Esophagus muscularis mucosa (tissue), 3 donors: ENCODE measurements at regions not wholly inside any gene's neighbourhood (a gene's known extent, or its start where the extent isn't known, plus 50 kb on each side); places are given as distances from the start of the nearest gene placed in this dataset.

Experiments used
- POLR2A ChIP-seq: fragments of 450-650 bp; IDR thresholded peaks from one replicate; pipeline ENCODE4 v1.6.1; 2017; ENCODE audit warnings: antibody characterized with exemption, moderate library complexity, mild to moderate bottlenecking, low read depth
- POLR2AphosphoS5 ChIP-seq, 2 donors: sonication (generic); formaldehyde crosslinking; IDR thresholded peaks; one replicate each; pipeline ENCODE4 v1.6.1; 2017; ENCODE audit warnings: antibody characterized with exemption in 2 of 2
- TF ChIP-seq, protein P1 (sequence below), 3 experiments: fragments of 200-600 bp in 2 of 3; fragments of 450-650 bp in 1 of 3; sonication (generic) in 2 of 3; IDR thresholded peaks; one replicate each; pipeline ENCODE4 v1.5.1; 2017 to 2019; ENCODE audit warnings: antibody characterized with exemption in 3 of 3, mild to moderate bottlenecking in 2 of 3, moderate library complexity in 1 of 3

DNA sequence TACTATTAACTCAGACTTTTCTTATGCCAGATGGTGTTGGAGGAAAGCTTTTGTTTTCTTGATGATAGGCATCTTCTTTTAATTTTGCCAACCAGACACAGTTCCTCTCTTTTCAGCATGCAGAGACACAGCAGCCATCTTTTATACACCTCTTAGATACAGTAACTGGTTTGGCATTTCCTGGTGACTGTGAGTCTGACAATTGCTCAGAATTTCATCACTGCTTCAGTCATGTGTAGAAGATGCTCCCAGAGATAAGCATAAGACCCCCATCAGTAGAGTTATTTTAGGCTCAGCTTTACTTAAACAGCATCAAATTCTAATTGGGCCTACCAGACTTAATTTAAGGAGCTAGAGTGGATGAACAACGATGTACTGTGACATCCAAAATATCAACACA lies 779.0 kb downstream of the SQOR start:
- TF ChIP-seq, protein P1, sequence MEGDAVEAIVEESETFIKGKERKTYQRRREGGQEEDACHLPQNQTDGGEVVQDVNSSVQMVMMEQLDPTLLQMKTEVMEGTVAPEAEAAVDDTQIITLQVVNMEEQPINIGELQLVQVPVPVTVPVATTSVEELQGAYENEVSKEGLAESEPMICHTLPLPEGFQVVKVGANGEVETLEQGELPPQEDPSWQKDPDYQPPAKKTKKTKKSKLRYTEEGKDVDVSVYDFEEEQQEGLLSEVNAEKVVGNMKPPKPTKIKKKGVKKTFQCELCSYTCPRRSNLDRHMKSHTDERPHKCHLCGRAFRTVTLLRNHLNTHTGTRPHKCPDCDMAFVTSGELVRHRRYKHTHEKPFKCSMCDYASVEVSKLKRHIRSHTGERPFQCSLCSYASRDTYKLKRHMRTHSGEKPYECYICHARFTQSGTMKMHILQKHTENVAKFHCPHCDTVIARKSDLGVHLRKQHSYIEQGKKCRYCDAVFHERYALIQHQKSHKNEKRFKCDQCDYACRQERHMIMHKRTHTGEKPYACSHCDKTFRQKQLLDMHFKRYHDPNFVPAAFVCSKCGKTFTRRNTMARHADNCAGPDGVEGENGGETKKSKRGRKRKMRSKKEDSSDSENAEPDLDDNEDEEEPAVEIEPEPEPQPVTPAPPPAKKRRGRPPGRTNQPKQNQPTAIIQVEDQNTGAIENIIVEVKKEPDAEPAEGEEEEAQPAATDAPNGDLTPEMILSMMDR (IDR thresholded peaks at IDR 0.05), result no peak
- TF ChIP-seq POLR2AphosphoS5 (IDR thresholded peaks at IDR 0.05) (no peak), POLR2A (no peak)
